KMS-11 (cell line): ENCODE measurements at regions not wholly inside any gene's neighbourhood (a gene's known extent, or its start where the extent isn't known, plus 50 kb on each side); places are given as distances from the start of the nearest gene placed in this dataset.

Source experiments
- H2AFZ ChIP-seq: fragments of 200-600 bp; sonication (generic); 2 replicates; pipeline ENCODE4 v1.6.1; 2016; ENCODE audit warnings: antibody characterized with exemption, mixed run types, low read depth
- H3K27ac ChIP-seq: fragments of 200-600 bp; sonication (generic); 2 replicates; pipeline ENCODE4 v1.6.1; 2016; ENCODE audit warnings: mild to moderate bottlenecking, mixed run types
- H3K27me3 ChIP-seq: fragments of 200-600 bp; sonication (generic); 2 replicates; pipeline ENCODE4 v1.6.1; 2017; ENCODE audit warnings: mild to moderate bottlenecking, low read depth, mixed run types, moderate library complexity; ENCODE audit not compliant: insufficient read depth
- H3K36me3 ChIP-seq: fragments of 200-600 bp; sonication (generic); 2 replicates; pipeline ENCODE4 v1.6.1; 2017; ENCODE audit warnings: mild to moderate bottlenecking, mixed run types; ENCODE audit not compliant: insufficient read depth
- H3K4me1 ChIP-seq: fragments of 200-600 bp; sonication (generic); 2 replicates; pipeline ENCODE4 v1.6.1; 2016; ENCODE audit warnings: mild to moderate bottlenecking, low read depth, mixed run types; ENCODE audit not compliant: poor library complexity, severe bottlenecking
- H3K4me2 ChIP-seq: fragments of 200-600 bp; sonication (generic); 2 replicates; pipeline ENCODE4 v1.7.0; 2016; ENCODE audit warnings: mild to moderate bottlenecking, mixed run types
- H3K4me3 ChIP-seq: fragments of 200-600 bp; sonication (generic); IDR thresholded peaks from 2 replicates; pipeline ENCODE4 v1.6.1; 2017; ENCODE audit warnings: low read depth, low read length, mixed read lengths; ENCODE audit not compliant: insufficient read depth
- H3K79me2 ChIP-seq: fragments of 200-600 bp; sonication (generic); 2 replicates; pipeline ENCODE4 v1.6.1; 2016; ENCODE audit warnings: low read depth, mixed run types; ENCODE audit not compliant: insufficient read depth
- H3K9ac ChIP-seq: fragments of 200-600 bp; sonication (generic); 2 replicates; pipeline ENCODE4 v1.6.1; 2016; ENCODE audit warnings: mild to moderate bottlenecking, mixed run types
- H4K20me1 ChIP-seq: fragments of 200-600 bp; sonication (generic); 2 replicates; pipeline ENCODE4 v1.6.1; 2016; ENCODE audit warnings: mild to moderate bottlenecking, mixed run types; ENCODE audit not compliant: insufficient read depth
- CTCF ChIP-seq: fragments of 200-600 bp; sonication (generic); conservative IDR thresholded peaks from 2 replicates; pipeline ENCODE4 v1.6.1; 2017; ENCODE audit warnings: low read depth, mild to moderate bottlenecking, antibody characterized with exemption, low read length, moderate library complexity, mixed read lengths

DNA sequence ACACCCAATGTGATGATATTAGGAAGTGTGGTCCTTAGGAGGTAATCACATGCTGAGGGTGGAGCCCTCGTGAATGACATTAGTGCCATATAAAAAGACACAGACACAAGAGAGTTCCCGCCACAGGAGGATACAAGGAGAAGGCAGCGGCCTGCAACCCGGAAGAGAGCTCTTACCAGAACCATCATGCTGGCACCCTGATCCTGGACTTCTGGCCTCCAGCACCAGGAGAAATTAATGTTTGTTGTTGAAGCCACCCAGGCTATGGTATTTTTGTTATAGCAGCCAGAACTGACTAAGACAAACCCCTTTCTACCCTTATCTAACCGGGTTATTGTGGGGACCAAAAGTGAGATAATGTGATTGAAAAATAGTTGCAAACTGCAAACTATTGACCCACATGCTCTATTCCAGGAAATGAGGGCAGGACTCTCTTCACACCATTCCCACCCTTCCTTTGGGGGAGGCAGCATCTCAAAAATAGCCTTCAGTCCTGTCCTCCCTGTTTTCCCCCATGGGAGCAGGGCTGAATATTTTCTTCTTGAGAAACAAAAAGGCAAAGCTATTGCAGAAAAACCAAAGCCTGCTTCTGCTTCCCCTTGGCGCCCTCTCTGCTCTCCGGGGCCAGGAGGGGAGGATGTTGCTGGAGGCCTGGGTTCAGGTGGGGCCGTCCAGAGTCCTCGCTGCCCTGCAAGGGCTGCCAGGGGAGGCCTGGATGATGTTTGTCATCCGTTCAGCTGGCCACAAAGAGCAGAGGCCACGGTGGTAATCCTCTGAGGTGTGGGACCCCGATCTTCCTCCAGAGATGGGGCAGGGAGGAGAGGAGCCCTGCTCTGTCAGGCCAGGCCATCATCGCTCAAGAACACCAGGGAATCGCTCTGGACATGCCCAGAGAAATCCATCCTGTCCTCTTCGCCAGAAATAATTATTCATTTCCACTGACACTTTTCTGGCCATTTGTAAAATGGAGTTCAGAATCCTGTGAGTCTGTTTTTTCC, 73.8 kb upstream of the HAAO start:
- Histone ChIP-seq H3K4me3 (no peak overlapping the region), H4K20me1 (no peaks in the 10 kb centered on the region), H3K4me1 (no peaks in the 10 kb centered on the region), H3K9ac (no peak overlapping the region), H2AFZ (no peak overlapping the region), H3K36me3 (no peaks in the 10 kb centered on the region), H3K4me2 (no peak overlapping the region), H3K79me2 (no peaks in the 10 kb centered on the region), H3K27ac (no peak overlapping the region), H3K27me3 (no peaks in the 10 kb centered on the region)
- no peak for TF ChIP-seq CTCF

GRCh38 chr2:42864641-42865280, 72.4 kb upstream of the HAAO start:
- H3K79me2 ChIP-seq: no peaks in the 10 kb centered on the region
- H3K4me3 ChIP-seq: no peak overlapping the region
- H3K9ac ChIP-seq: no peak overlapping the region
- no peak overlapping the region for H3K4me2 ChIP-seq
- no peaks in the 10 kb centered on the region for H4K20me1 ChIP-seq
- H3K27ac ChIP-seq: no peak overlapping the region
- H3K4me1 ChIP-seq: no peaks in the 10 kb centered on the region
- no peaks in the 10 kb centered on the region for H3K36me3 ChIP-seq
- H3K27me3 ChIP-seq: no peaks in the 10 kb centered on the region
- TF ChIP-seq CTCF: no peak
- H2AFZ ChIP-seq: no peak overlapping the region

DNA sequence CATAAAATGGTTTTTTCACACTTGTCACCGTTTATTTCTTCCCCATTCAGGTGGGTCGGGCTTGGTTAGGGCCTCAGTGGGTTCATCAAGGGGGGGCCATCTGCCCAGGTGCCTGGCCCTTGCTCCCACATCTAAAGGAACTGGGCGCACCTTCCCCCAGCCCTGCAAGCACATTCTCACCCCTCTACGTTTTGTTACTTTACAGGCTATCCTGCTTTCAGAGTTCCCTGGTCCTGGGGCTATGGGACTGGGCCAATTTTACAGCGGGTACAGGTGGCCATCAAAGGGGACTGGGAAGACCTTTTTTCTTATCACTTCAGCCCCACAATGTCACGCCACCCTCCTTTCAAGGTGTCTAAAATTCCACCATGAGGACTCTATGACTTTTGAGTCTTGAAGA, 71.8 kb upstream of the HAAO start:
- Histone ChIP-seq H3K27me3 (no peaks in the 10 kb centered on the region), H4K20me1 (no peaks in the 10 kb centered on the region), H3K4me3 (no peak overlapping the region), H3K27ac (no peak overlapping the region), H3K4me1 (no peaks in the 10 kb centered on the region), H3K36me3 (no peaks in the 10 kb centered on the region), H2AFZ (no peak overlapping the region), H3K4me2 (no peak overlapping the region), H3K79me2 (no peaks in the 10 kb centered on the region), H3K9ac (no peak overlapping the region)
- no peak for TF ChIP-seq CTCF

DNA sequence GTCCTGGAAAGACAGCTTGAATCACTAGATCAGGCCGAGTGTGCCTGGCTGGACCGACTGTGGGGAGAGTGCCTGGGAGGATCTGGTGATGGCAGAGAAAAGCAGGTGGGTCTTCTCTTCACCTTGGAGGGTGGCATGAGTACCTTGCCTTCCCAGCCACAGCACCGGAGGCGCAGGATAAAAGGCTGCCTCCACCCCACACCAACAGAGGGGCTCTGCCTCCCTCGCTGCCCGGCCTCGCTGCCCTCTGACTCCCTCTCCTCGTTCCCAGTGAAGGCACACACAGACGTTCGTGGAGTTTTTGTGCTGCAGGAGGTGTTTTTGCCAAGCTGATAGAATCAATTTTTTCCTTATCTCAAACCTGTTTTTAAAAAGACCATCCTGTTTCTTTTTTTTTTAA, 71.4 kb upstream of the HAAO start:
- Histone ChIP-seq H3K9ac (no peak overlapping the region), H3K79me2 (no peaks in the 10 kb centered on the region), H2AFZ (no peak overlapping the region), H3K27me3 (no peaks in the 10 kb centered on the region), H3K36me3 (no peaks in the 10 kb centered on the region), H3K27ac (no peak overlapping the region), H3K4me1 (no peaks in the 10 kb centered on the region), H3K4me3 (no peak overlapping the region), H4K20me1 (no peaks in the 10 kb centered on the region), H3K4me2 (no peak overlapping the region)
- no peak for TF ChIP-seq CTCF
